H1 (cell line): ENCODE measurements at regions not wholly inside any gene's neighbourhood (a gene's known extent, or its start where the extent isn't known, plus 50 kb on each side); places are given as distances from the start of the nearest gene placed in this dataset.

Experiments used
- EP300 ChIP-seq, 2 experiments: IDR thresholded peaks; 1 replicate in 1 of 2; 2 replicates in 1 of 2; pipeline ENCODE4 v1.6.1; 2011 to 2012; ENCODE audit warnings: low read depth in 2 of 2, low read length in 2 of 2, mild to moderate bottlenecking in 2 of 2, borderline replicate concordance in 1 of 2, inconsistent platforms in 1 of 2, moderate library complexity in 1 of 2
- HDAC6 ChIP-seq: IDR thresholded peaks from one replicate; pipeline ENCODE4 v1.7.1; 2012; ENCODE audit warnings: low read depth, mild to moderate bottlenecking, inconsistent platforms, low read length, moderate library complexity
- JUN ChIP-seq: IDR thresholded peaks from 2 replicates; pipeline ENCODE4 v1.6.1; 2011; ENCODE audit warnings: low read depth, mild to moderate bottlenecking, improper control_type of control experiment, low read length
- KDM1A ChIP-seq: fragments of 200-600, 300-600 bp; sonication (generic); IDR thresholded peaks from 2 replicates; pipeline ENCODE4 v1.7.1; 2016; ENCODE audit warnings: mild to moderate bottlenecking, low read length, borderline replicate concordance
- RBBP5 ChIP-seq: IDR thresholded peaks from 2 replicates; pipeline ENCODE4 v1.7.1; 2012; ENCODE audit warnings: low read depth, mild to moderate bottlenecking, inconsistent platforms, low read length, moderate library complexity, borderline replicate concordance
- RFX5 ChIP-seq: IDR thresholded peaks from 2 replicates; pipeline ENCODE4 v1.6.1; 2011; ENCODE audit warnings: low read depth, low read length, improper control_type of control experiment, borderline replicate concordance
- SIX5 ChIP-seq: IDR thresholded peaks from 2 replicates; pipeline ENCODE4 v1.6.1; 2011; ENCODE audit warnings: mild to moderate bottlenecking, low read depth, low read length
- TAF1 ChIP-seq: IDR thresholded peaks from 2 replicates; pipeline ENCODE4 v1.6.1; 2011; ENCODE audit warnings: mild to moderate bottlenecking, low read depth, low read length
- TAF7 ChIP-seq: optimal IDR thresholded peaks from 2 replicates; pipeline ENCODE3; 2011; ENCODE audit warnings: low read depth, mild to moderate bottlenecking, inconsistent platforms, low read length, moderate library complexity, borderline replicate concordance
- TBP ChIP-seq: IDR thresholded peaks from 2 replicates; pipeline ENCODE4 v1.6.1; 2011; ENCODE audit warnings: low read depth, low read length, improper control_type of control experiment
- ZNF274 ChIP-seq: IDR thresholded peaks from 2 replicates; pipeline ENCODE4 v1.7.0; 2012; ENCODE audit warnings: low read length, borderline replicate concordance; ENCODE audit errors: extremely low read depth
- TF ChIP-seq, protein P1 (sequence below): fragments of 300-600 bp; sonication (generic); IDR thresholded peaks from 2 replicates; pipeline ENCODE4 v1.7.1; 2012; ENCODE audit warnings: low read length, moderate library complexity, mild to moderate bottlenecking, inconsistent platforms; ENCODE audit not compliant: insufficient replicate concordance

DNA sequence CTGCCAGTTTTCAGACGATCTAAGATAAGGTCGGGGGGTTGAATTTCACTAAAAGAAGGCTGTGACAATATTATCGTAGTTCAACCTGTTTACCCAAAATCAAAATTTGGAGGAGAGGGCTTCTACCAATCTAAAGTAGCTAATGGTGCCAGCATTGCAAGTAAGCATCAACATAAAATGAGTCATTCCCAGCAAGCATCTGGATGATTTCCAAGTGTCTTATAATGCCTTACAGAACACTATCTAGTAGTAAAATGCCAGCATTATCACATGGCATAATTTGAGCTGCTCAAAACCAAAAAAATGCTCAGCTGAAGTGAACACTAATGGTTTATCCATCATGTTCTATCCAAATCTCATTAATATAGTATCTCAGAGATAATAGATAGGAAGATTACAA is 1193.9 kb downstream of the DNAJB9 start (continued):
- TF ChIP-seq, protein P1, sequence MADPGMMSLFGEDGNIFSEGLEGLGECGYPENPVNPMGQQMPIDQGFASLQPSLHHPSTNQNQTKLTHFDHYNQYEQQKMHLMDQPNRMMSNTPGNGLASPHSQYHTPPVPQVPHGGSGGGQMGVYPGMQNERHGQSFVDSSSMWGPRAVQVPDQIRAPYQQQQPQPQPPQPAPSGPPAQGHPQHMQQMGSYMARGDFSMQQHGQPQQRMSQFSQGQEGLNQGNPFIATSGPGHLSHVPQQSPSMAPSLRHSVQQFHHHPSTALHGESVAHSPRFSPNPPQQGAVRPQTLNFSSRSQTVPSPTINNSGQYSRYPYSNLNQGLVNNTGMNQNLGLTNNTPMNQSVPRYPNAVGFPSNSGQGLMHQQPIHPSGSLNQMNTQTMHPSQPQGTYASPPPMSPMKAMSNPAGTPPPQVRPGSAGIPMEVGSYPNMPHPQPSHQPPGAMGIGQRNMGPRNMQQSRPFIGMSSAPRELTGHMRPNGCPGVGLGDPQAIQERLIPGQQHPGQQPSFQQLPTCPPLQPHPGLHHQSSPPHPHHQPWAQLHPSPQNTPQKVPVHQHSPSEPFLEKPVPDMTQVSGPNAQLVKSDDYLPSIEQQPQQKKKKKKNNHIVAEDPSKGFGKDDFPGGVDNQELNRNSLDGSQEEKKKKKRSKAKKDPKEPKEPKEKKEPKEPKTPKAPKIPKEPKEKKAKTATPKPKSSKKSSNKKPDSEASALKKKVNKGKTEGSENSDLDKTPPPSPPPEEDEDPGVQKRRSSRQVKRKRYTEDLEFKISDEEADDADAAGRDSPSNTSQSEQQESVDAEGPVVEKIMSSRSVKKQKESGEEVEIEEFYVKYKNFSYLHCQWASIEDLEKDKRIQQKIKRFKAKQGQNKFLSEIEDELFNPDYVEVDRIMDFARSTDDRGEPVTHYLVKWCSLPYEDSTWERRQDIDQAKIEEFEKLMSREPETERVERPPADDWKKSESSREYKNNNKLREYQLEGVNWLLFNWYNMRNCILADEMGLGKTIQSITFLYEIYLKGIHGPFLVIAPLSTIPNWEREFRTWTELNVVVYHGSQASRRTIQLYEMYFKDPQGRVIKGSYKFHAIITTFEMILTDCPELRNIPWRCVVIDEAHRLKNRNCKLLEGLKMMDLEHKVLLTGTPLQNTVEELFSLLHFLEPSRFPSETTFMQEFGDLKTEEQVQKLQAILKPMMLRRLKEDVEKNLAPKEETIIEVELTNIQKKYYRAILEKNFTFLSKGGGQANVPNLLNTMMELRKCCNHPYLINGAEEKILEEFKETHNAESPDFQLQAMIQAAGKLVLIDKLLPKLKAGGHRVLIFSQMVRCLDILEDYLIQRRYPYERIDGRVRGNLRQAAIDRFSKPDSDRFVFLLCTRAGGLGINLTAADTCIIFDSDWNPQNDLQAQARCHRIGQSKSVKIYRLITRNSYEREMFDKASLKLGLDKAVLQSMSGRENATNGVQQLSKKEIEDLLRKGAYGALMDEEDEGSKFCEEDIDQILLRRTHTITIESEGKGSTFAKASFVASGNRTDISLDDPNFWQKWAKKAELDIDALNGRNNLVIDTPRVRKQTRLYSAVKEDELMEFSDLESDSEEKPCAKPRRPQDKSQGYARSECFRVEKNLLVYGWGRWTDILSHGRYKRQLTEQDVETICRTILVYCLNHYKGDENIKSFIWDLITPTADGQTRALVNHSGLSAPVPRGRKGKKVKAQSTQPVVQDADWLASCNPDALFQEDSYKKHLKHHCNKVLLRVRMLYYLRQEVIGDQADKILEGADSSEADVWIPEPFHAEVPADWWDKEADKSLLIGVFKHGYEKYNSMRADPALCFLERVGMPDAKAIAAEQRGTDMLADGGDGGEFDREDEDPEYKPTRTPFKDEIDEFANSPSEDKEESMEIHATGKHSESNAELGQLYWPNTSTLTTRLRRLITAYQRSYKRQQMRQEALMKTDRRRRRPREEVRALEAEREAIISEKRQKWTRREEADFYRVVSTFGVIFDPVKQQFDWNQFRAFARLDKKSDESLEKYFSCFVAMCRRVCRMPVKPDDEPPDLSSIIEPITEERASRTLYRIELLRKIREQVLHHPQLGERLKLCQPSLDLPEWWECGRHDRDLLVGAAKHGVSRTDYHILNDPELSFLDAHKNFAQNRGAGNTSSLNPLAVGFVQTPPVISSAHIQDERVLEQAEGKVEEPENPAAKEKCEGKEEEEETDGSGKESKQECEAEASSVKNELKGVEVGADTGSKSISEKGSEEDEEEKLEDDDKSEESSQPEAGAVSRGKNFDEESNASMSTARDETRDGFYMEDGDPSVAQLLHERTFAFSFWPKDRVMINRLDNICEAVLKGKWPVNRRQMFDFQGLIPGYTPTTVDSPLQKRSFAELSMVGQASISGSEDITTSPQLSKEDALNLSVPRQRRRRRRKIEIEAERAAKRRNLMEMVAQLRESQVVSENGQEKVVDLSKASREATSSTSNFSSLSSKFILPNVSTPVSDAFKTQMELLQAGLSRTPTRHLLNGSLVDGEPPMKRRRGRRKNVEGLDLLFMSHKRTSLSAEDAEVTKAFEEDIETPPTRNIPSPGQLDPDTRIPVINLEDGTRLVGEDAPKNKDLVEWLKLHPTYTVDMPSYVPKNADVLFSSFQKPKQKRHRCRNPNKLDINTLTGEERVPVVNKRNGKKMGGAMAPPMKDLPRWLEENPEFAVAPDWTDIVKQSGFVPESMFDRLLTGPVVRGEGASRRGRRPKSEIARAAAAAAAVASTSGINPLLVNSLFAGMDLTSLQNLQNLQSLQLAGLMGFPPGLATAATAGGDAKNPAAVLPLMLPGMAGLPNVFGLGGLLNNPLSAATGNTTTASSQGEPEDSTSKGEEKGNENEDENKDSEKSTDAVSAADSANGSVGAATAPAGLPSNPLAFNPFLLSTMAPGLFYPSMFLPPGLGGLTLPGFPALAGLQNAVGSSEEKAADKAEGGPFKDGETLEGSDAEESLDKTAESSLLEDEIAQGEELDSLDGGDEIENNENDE = no peak
- no peak for TF ChIP-seq SIX5
- TF ChIP-seq HDAC6 = no peak
- TF ChIP-seq TAF7 = no peak
- TF ChIP-seq KDM1A = no peak
- no peak for TF ChIP-seq EP300 (IDR thresholded peaks at IDR 0.05; ENCODE audit: borderline replicate concordance in 1 of 2, low read depth in 2 of 2, low read length in 2 of 2)
- TF ChIP-seq ZNF274 = no peak
- no peak for TF ChIP-seq TBP
- TF ChIP-seq RBBP5 = no peak
- no peak for TF ChIP-seq RFX5
- TF ChIP-seq JUN = no peak
- TF ChIP-seq TAF1 = no peak
- TF ChIP-seq, all 59 proteins: peak for 0
